ENCODE measurements at regions not wholly inside any gene's neighbourhood (a gene's known extent, or its start where the extent isn't known, plus 50 kb on each side); places are given as distances from the start of the nearest gene placed in this dataset.

GRCh38 chr9:129283291-129283691 is 105.2 kb upstream of the IER5L start:
- Histone ChIP-seq H2AFZ (ENCODE audit: low read depth, low read length, poor library complexity, severe bottlenecking) (no peak overlapping the region), H3K4me3 (replicated peaks in 1 of 2; ENCODE audit: low read depth in 1 of 2, low read length in 2 of 2) (no peak overlapping the region), H4K20me1 (ENCODE audit: insufficient read depth) (no peaks in the 10 kb centered on the region), H3K4me1 (ENCODE audit: control insufficient read depth in 1 of 2, insufficient read depth in 2 of 2, low read length in 2 of 2) (peaks cover 7 to 14% of the 10 kb centered on the region in 2 experiments), H3K79me2 (ENCODE audit: insufficient read depth, low read length) (no peaks in the 10 kb centered on the region), H3K4me2 (ENCODE audit: low read length) (no peak overlapping the region), H3K9me2 (ENCODE audit: insufficient read depth) (no peaks in the 10 kb centered on the region), H3K9ac (ENCODE audit: low read length) (no peak overlapping the region), H3K27me3 (ENCODE audit: insufficient read depth, low read length) (no peaks in the 10 kb centered on the region), H3K36me3 (ENCODE audit: control insufficient read depth in 1 of 2, insufficient read depth in 2 of 2, low read length in 2 of 2) (no peaks in the 10 kb centered on the region), H3K9me3 (ENCODE audit: control insufficient read depth in 1 of 2, insufficient read depth in 1 of 2, low read depth in 1 of 2, low read length in 2 of 2) (no peaks in the 10 kb centered on the region), H3K27ac (ENCODE audit: low read depth, low read length) (no peak overlapping the region)
- BruUV-seq (replicated peaks), result no TSS peak
- DNase-seq (ENCODE audit: low read depth, low spot score), result no peak
- intact Hi-C loops (cut with micrococcal nuclease), result no loop called here
- RAD21 ChIA-PET (ENCODE audit: low non-redundant PET in 1 of 2, low total read pairs in 2 of 2, uncharacterized antibody in 2 of 2, unreplicated experiment in 2 of 2), result no interaction called here
- POLR2A ChIA-PET, result no interaction called here
- TF ChIP-seq JUND (IDR thresholded peaks at IDR 0.05), result no peak
- no peak for TF ChIP-seq SP1 (IDR thresholded peaks at IDR 0.05; ENCODE audit: low read depth)
- TF ChIP-seq ATF3 (IDR thresholded peaks at IDR 0.05), result no peak
- no peak for TF ChIP-seq RAD21 (IDR thresholded peaks at IDR 0.05; ENCODE audit: low read depth)
- no peak for TF ChIP-seq POLR2A (IDR thresholded peaks at IDR 0.05; ENCODE audit: borderline replicate concordance, extremely low read depth, insufficient read depth, insufficient read length)
- no peak for TF ChIP-seq POLR2AphosphoS5 (IDR thresholded peaks at IDR 0.05; ENCODE audit: low read depth, low read length)
- no peak for TF ChIP-seq EZH2 (IDR thresholded peaks at IDR 0.05)
- no peak for TF ChIP-seq EGR1 (IDR thresholded peaks at IDR 0.05; ENCODE audit: low read depth)
- no peak for TF ChIP-seq ZNF274 (IDR thresholded peaks at IDR 0.05; ENCODE audit: low read depth, low read length)
- no peak for TF ChIP-seq REST (IDR thresholded peaks at IDR 0.05; ENCODE audit: low read depth)
- TF ChIP-seq CBX3 (IDR thresholded peaks at IDR 0.05; ENCODE audit: low read depth), result no peak
- TF ChIP-seq CEBPB (IDR thresholded peaks at IDR 0.05; ENCODE audit: low read depth), result no peak
- TF ChIP-seq TCF7L2 (IDR thresholded peaks at IDR 0.05; ENCODE audit: borderline replicate concordance, extremely low read depth, insufficient read depth, insufficient read length), result no peak
- no peak for TF ChIP-seq YY1 (IDR thresholded peaks at IDR 0.05; ENCODE audit: extremely low read depth, insufficient replicate concordance, low read depth, low read length)
- CTCF ChIA-PET, result no interaction called here
- no peak for ATAC-seq
